Gastrocnemius medialis (tissue), 4 donors: ENCODE measurements at regions not wholly inside any gene's neighbourhood (a gene's known extent, or its start where the extent isn't known, plus 50 kb on each side); places are given as distances from the start of the nearest gene placed in this dataset.
"Not testable (repeated sequence)": the region's sequence is repeated elsewhere in the genome, so short reads cannot be mapped to it uniquely, and the experiment has no call there.

Source experiments
- CTCF ChIP-seq, 5 experiments: fragments of 450-650 bp in 3 of 5; fragments of 200-600 bp in 2 of 5; sonication (generic) in 2 of 5; IDR thresholded peaks in 4 of 5; conservative IDR thresholded peaks in 1 of 5; 1 replicate in 4 of 5; 2 replicates in 1 of 5; pipeline ENCODE4 v1.5.1; 2016 to 2019; ENCODE audit warnings: antibody characterized with exemption in 5 of 5, mild to moderate bottlenecking in 3 of 5, moderate library complexity in 3 of 5
- POLR2A ChIP-seq, 2 donors: fragments of 450-650 bp; IDR thresholded peaks; one replicate each; pipeline ENCODE4 v1.6.1; 2017; ENCODE audit warnings: antibody characterized with exemption in 2 of 2, mild to moderate bottlenecking in 2 of 2, moderate library complexity in 2 of 2

GRCh38 chr4:23020399-23020798, 327.7 kb downstream of the GBA3 start:
- not testable (repeated sequence) for TF ChIP-seq CTCF (IDR thresholded peaks at IDR 0.05 in 4 of 5, conservative IDR thresholded peaks at IDR 0.05 in 1 of 5); POLR2A (IDR thresholded peaks at IDR 0.05)
